Keratinocyte (primary cell): ENCODE measurements at regions not wholly inside any gene's neighbourhood (a gene's known extent, or its start where the extent isn't known, plus 50 kb on each side); places are given as distances from the start of the nearest gene placed in this dataset.
"Not testable (repeated sequence)": the region's sequence is repeated elsewhere in the genome, so short reads cannot be mapped to it uniquely, and the experiment has no call there.

ENCODE experiments used
- DNase-seq: peaks from one replicate; pipeline ENCODE4 v3.0.0-alpha.2; 2011; ENCODE audit warnings: low read depth, missing footprints, low spot score
- FAIRE-seq: peaks from 2 replicates; lab custom pipeline; 2011; peaks lifted over from hg19 to GRCh38; lab: Jason Lieb, UNC
- H2AFZ ChIP-seq: 2 replicates; pipeline ENCODE4 v1.6.0; 2012; ENCODE audit warnings: low read length, control low read depth, inconsistent platforms; ENCODE audit not compliant: control insufficient read depth
- H3K27ac ChIP-seq: 2 replicates; pipeline ENCODE4 v1.5.1; 2011; ENCODE audit warnings: low read length; ENCODE audit not compliant: control insufficient read depth, insufficient read depth
- H3K27me3 ChIP-seq: 3 replicates; pipeline ENCODE4 v1.6.0; 2011; ENCODE audit warnings: low read length; ENCODE audit not compliant: control insufficient read depth, insufficient read depth; ENCODE audit errors: extremely low read depth
- H3K36me3 ChIP-seq, 2 experiments: 2 replicates in 1 of 2; 3 replicates in 1 of 2; pipeline ENCODE4 v1.5.1; 2011; ENCODE audit warnings: low read length in 2 of 2, mild to moderate bottlenecking in 1 of 2; ENCODE audit not compliant: control insufficient read depth in 2 of 2, insufficient read depth in 2 of 2; ENCODE audit errors: extremely low read depth in 1 of 2
- H3K4me1 ChIP-seq: 3 replicates; pipeline ENCODE4 v1.5.1; 2011; ENCODE audit warnings: low read length; ENCODE audit not compliant: control insufficient read depth, insufficient read depth; ENCODE audit errors: extremely low read depth
- H3K4me2 ChIP-seq: 3 replicates; pipeline ENCODE4 v1.6.0; 2011; ENCODE audit warnings: low read depth, low read length; ENCODE audit not compliant: control insufficient read depth, insufficient read depth; ENCODE audit errors: extremely low read depth
- H3K4me3 ChIP-seq, 3 experiments: fragments of 200-600 bp in 1 of 3; sonication (generic) in 1 of 3; 2 replicates in 2 of 3; 3 replicates in 1 of 3; pipeline ENCODE4 v1.5.1; 2011 to 2016; ENCODE audit warnings: low read length in 3 of 3, mild to moderate bottlenecking in 3 of 3, control low read depth in 2 of 3, inconsistent platforms in 1 of 3, low read depth in 1 of 3, mixed read lengths in 1 of 3, mixed run types in 1 of 3, moderate library complexity in 1 of 3; ENCODE audit not compliant: control insufficient read depth in 2 of 3, insufficient read depth in 2 of 3; ENCODE audit errors: extremely low read depth in 1 of 3
- H3K79me2 ChIP-seq: 2 replicates; pipeline ENCODE4 v1.6.0; 2012; ENCODE audit warnings: low read length; ENCODE audit not compliant: control insufficient read depth, insufficient read depth
- H3K9ac ChIP-seq: 3 replicates; pipeline ENCODE4 v1.6.0; 2011; ENCODE audit warnings: low read length; ENCODE audit not compliant: control insufficient read depth, insufficient read depth; ENCODE audit errors: extremely low read depth
- H3K9me1 ChIP-seq: 3 replicates; pipeline ENCODE4 v1.6.0; 2011; ENCODE audit warnings: low read length; ENCODE audit not compliant: control insufficient read depth, insufficient read depth; ENCODE audit errors: extremely low read depth
- H3K9me3 ChIP-seq: 2 replicates; pipeline ENCODE4 v1.5.1; 2012; ENCODE audit warnings: low read depth, low read length; ENCODE audit not compliant: control insufficient read depth
- H4K20me1 ChIP-seq: 3 replicates; pipeline ENCODE4 v1.6.0; 2011; ENCODE audit warnings: low read length; ENCODE audit not compliant: control insufficient read depth, insufficient read depth; ENCODE audit errors: extremely low read depth
- EZH2 ChIP-seq: IDR thresholded peaks from one replicate; pipeline ENCODE4 v1.6.1; 2012; ENCODE audit warnings: inconsistent platforms, mild to moderate bottlenecking, low read length, moderate library complexity
- dilution Hi-C: fragments of 300-500 bp; cut with MboI; formaldehyde crosslinking; loops from one replicate; pipeline ENCODE4 v1.7.0; 2020; ENCODE audit warnings: low sequenced_read_pairs; ENCODE audit not compliant: extremely low pct_ligation_motif_present
- TF ChIP-seq, protein P1 (sequence below), 3 experiments: IDR thresholded peaks in 1 of 3; conservative IDR thresholded peaks in 1 of 3; optimal IDR thresholded peaks in 1 of 3; 2 replicates in 2 of 3; 3 replicates in 1 of 3; pipeline versions ENCODE3 to v1.5.1; 2011; ENCODE audit warnings: low read length in 3 of 3, mild to moderate bottlenecking in 3 of 3, moderate library complexity in 2 of 3, control low read depth in 1 of 3, inconsistent platforms in 1 of 3; ENCODE audit not compliant: insufficient read depth in 2 of 3; ENCODE audit errors: extremely low read depth in 1 of 3

DNA sequence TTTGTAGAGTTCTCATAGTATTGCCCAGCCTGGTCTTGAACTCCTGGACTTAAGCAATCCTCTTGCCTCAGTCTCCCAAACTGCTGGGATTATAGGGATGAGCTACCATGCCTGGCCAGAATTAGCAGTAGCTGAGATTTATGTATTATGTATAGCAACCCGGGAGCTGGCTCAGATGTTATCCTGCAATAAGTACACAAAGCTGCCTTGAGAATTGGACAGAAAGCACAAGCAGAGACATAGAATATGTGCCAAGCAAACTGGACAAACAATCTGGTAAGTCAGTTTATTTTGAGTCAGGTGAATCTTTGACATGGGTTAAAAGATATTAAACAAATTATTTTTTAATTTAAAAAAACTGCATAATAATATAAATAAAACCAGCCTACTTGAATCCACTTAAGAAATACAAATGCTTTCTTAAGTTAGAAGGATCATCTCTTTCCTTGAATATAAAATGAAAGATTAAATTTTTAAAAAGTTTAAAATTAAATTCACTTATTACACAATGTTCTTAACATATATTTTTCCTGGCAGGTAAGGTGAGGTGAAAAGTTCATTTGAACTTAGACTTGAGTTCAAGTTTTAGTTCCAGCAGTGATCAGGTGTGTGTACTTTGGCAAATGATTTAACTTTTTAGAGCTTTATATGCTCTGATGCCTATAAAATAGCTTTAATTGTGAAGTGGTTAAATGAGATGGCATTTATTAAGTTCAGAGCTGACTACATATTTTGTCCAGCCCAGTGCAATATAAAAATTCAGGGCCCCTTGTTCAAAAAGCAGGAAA, 87.8 kb upstream of the ACSL1 start:
- H3K9me3 ChIP-seq: peaks cover 5% of the 10 kb centered on the region
- DNase-seq (no peak), FAIRE-seq (no peak)
- dilution Hi-C loops: loop anchor here (5.0 kb wide), 1 partner anchor 34 kb away; no protein-coding TSS in a partner anchor
- no peak overlapping the region for H2AFZ ChIP-seq
- H3K9me1 ChIP-seq: no peaks in the 10 kb centered on the region
- H3K4me1 ChIP-seq: peaks cover 6% of the 10 kb centered on the region
- no peak overlapping the region for H3K9ac ChIP-seq
- H3K4me3 ChIP-seq: no peak overlapping the region
- no peak overlapping the region for H3K27ac ChIP-seq
- no peaks in the 10 kb centered on the region for H3K79me2 ChIP-seq
- peaks cover 3% of the 10 kb centered on the region for H3K27me3 ChIP-seq
- H4K20me1 ChIP-seq: no peaks in the 10 kb centered on the region
- TF ChIP-seq, protein P1, sequence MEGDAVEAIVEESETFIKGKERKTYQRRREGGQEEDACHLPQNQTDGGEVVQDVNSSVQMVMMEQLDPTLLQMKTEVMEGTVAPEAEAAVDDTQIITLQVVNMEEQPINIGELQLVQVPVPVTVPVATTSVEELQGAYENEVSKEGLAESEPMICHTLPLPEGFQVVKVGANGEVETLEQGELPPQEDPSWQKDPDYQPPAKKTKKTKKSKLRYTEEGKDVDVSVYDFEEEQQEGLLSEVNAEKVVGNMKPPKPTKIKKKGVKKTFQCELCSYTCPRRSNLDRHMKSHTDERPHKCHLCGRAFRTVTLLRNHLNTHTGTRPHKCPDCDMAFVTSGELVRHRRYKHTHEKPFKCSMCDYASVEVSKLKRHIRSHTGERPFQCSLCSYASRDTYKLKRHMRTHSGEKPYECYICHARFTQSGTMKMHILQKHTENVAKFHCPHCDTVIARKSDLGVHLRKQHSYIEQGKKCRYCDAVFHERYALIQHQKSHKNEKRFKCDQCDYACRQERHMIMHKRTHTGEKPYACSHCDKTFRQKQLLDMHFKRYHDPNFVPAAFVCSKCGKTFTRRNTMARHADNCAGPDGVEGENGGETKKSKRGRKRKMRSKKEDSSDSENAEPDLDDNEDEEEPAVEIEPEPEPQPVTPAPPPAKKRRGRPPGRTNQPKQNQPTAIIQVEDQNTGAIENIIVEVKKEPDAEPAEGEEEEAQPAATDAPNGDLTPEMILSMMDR (optimal IDR thresholded peaks at IDR 0.05 in 1 of 3, IDR thresholded peaks at IDR 0.05 in 1 of 3, conservative IDR thresholded peaks at IDR 0.05 in 1 of 3; ENCODE audit: extremely low read depth in 1 of 3, insufficient read depth in 2 of 3, low read length in 3 of 3): no peak
- no peak overlapping the region for H3K4me2 ChIP-seq
- H3K36me3 ChIP-seq: no peaks in the 10 kb centered on the region

- DNase-seq, H3K79me2 ChIP-seq, H2AFZ ChIP-seq, FAIRE-seq, H3K4me2 ChIP-seq, H3K9me3 ChIP-seq, H4K20me1 ChIP-seq, H3K27ac ChIP-seq, H3K4me1 ChIP-seq, H3K27me3 ChIP-seq, H3K4me3 ChIP-seq, H3K36me3 ChIP-seq, H3K9me1 ChIP-seq, dilution Hi-C loops, H3K9ac ChIP-seq: not testable (repeated sequence)
Measured at GRCh38 chr4:184918799-184919198, 93.0 kb upstream of the ACSL1 start.

- Histone ChIP-seq H4K20me1 (no peaks in the 10 kb centered on the region), H3K4me2 (no peak overlapping the region), H3K4me1 (no peaks in the 10 kb centered on the region), H3K36me3 (no peaks in the 10 kb centered on the region), H3K9ac (no peak overlapping the region), H3K4me3 (no peak overlapping the region), H3K9me1 (no peaks in the 10 kb centered on the region), H3K79me2 (no peaks in the 10 kb centered on the region), H2AFZ (no peak overlapping the region), H3K9me3 (no peaks in the 10 kb centered on the region), H3K27ac (no peak overlapping the region), H3K27me3 (no peaks in the 10 kb centered on the region)
- dilution Hi-C loops: no loop called here
- DNase-seq (no peak), FAIRE-seq (no peak)
- TF ChIP-seq, protein P1 (optimal IDR thresholded peaks at IDR 0.05 in 1 of 3, IDR thresholded peaks at IDR 0.05 in 1 of 3, conservative IDR thresholded peaks at IDR 0.05 in 1 of 3; ENCODE audit: extremely low read depth in 1 of 3, insufficient read depth in 2 of 3, low read length in 3 of 3): no peak
- no peak for TF ChIP-seq EZH2
Measured at GRCh38 chr4:184921456-184921855, 95.7 kb upstream of the ACSL1 start.
